HG02759 (cell line): ENCODE measurements at regions not wholly inside any gene's neighbourhood (a gene's known extent, or its start where the extent isn't known, plus 50 kb on each side); places are given as distances from the start of the nearest gene placed in this dataset.

ENCODE experiments used
- ATAC-seq: cut with Tn5 transposase; IDR thresholded peaks from one replicate; pipeline ENCODE4 v1.9.1; 2021; ENCODE audit warnings: mild to moderate bottlenecking, moderate library complexity; ENCODE audit not compliant: unreplicated experiment

- no peak for ATAC-seq
Measured at GRCh38 chr4:19803406-19803805, 448.3 kb upstream of the SLIT2 start.

DNA sequence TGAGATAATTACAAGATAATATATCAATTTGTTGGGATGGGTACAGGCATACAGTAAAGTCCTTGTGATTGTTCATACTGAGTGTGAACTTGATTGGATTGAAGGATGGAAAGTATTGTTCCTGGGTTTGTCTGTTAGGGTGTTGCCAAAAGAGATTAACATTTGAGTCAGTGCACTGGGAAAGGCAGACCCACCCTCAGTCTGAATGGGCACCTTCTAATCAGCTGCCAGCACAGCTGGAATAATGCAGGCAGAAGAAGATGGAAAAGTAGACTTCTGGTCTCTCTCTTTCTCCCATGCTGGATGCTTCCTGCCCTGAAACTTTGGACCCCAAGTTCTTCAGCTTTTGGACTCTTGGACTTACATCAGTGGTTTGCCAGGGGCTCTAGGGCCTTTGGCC lies 457.9 kb upstream of the SLIT2 start:
- ATAC-seq = no peak

GRCh38 chr4:19791422-19792123 lies 460.1 kb upstream of the SLIT2 start:
- no peak for ATAC-seq

GRCh38 chr4:19786616-19787015 lies 465.1 kb upstream of the SLIT2 start:
- no peak for ATAC-seq

- no peak for ATAC-seq
Measured at GRCh38 chr4:19783667-19784223, 468.0 kb upstream of the SLIT2 start.

DNA sequence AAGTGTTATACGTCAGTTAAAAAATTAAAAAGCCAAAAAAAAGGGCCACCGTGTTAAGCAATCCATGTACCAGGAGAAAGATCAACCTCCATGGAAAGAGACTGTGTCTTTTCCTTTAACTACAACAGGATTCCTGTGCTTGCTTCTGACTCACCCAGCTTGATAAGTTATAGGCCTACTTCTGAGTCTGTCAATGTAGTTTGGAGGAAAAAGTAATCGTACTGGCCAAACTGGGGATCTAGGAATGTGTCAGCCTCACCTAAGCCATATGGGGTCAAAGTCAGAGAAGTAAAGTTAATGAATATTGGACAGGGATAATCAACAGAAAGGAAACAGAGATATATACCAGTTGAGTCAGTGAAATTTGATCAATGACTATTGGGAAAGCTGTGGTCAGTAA lies 470.8 kb upstream of the SLIT2 start:
- no peak for ATAC-seq

- ATAC-seq = no peak
Measured at GRCh38 chr4:19776929-19777328, 474.8 kb upstream of the SLIT2 start.

GRCh38 chr4:19776021-19776459 lies 475.7 kb upstream of the SLIT2 start:
- ATAC-seq = no peak

DNA sequence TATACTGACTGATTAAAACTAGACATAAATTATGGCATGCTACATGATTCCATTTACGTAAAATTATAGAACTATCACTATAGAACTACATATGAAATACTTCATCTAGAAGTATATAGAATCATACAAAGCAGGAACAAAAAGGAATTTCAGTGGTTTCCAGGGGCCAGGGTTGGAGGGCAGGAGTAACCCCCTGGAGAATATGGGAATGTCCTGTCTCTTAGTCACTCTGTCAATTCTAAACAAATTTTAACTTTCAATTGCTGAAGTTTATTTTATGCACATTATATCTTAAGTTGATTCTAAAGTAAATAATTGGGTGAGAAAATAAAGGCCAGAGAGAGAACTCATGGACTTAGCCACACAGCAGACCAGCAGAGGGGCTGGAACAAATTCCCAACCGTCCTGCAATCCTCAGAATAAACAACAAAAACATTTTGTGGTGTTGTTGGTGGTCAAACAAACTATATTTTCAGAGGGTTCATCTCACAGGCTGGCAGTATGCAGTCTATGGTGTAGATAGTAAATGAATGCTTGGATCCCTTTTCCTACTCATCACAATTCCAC lies 476.9 kb upstream of the SLIT2 start:
- ATAC-seq = no peak

- ATAC-seq = no peak
Measured at GRCh38 chr4:19772581-19772980, 479.1 kb upstream of the SLIT2 start.

DNA sequence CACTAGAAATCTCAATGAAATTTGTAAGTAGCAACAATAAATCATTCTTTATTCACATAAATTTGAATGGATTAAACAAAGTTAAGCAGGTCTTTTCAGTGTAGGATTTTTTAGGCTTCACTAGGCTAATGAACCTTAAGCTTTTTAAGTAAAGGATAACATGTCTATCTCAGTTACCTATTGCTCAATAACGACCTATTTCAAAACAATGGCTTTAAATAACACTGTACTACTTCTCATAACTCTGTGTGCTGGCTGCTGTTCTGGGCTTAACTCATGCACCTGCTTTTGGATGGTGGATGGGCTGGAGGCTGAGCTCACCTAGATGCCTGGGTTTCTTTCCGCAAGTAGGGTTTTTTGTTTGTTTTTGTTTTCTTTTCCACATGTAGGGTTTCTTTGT lies 495.0 kb upstream of the SLIT2 start:
- no peak for ATAC-seq

DNA sequence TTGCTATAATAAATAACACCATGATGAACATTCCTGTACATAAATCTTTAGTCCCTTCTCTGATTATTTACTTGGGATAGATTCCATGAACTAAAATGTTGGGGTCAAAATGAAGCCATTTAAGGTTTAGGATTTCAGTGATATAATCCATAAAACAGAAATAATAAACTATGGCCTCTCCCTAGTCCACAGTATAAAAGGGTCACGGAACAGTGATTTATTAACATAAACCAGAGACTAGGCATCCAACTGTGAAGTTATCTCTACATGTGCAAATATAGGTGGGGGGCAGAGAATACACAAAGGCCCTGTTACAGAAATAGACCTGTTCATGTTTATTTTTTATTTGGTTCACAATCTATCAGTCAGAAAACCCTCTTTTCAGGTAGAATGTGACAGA lies 499.1 kb upstream of the SLIT2 start:
- ATAC-seq = no peak

GRCh38 chr4:19748519-19749479 lies 502.9 kb upstream of the SLIT2 start:
- ATAC-seq = no peak

- no peak for ATAC-seq
Measured at GRCh38 chr4:19746377-19746776, 505.3 kb upstream of the SLIT2 start.

DNA sequence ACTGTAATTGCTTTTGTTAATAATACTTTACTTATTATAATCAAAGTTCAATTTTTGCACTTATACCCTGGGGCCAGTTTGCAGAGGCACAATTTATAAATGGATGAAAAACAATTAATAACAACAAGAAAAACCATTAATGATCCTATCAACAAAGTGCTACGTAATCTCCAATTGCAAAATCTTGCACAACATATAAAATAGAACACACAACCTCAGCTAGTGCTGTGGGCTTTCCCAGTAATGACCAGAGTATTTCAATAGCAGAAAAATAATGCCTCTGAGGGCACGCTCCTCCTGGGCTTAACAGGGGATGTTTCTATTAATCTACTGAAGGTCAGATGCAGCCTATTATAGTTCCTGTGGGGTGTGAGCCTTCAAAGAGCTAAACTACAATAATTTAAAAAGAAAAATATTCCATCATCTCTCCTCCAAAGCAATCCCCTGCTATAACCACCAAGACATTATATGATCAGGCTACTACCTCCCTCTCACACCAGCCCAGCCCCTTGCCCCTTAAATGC lies 508.5 kb upstream of the SLIT2 start:
- ATAC-seq = no peak

DNA sequence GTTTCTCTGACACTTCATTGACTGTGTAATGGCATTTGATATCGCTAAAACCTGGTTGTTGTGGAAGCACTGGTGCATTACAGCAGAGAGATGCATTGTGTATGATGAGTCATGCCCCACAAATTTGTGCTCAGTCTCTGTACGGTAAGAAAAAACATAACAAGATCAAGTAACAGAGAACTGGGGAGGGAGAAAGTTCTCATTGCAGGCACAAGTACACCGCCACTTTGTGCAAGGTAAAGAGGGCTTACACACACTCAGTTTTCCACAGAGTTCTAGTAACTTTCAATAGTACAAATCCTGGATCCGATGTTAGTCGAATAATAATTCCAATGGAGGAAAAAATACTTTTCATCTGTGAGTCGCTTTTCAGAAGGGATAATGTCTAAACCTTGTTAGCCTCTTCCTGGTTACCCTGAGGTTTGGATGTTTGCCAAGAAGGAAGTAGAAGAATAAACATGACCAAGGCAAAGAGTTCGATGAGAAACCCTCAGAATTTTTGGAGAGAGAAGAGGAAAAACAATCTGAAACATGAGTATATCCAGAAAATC lies 512.5 kb upstream of the SLIT2 start:
- ATAC-seq = no peak

- ATAC-seq = no peak
Measured at GRCh38 chr4:19736968-19737756, 514.5 kb upstream of the SLIT2 start.

GRCh38 chr4:19735012-19735411 lies 516.7 kb upstream of the SLIT2 start:
- no peak for ATAC-seq

DNA sequence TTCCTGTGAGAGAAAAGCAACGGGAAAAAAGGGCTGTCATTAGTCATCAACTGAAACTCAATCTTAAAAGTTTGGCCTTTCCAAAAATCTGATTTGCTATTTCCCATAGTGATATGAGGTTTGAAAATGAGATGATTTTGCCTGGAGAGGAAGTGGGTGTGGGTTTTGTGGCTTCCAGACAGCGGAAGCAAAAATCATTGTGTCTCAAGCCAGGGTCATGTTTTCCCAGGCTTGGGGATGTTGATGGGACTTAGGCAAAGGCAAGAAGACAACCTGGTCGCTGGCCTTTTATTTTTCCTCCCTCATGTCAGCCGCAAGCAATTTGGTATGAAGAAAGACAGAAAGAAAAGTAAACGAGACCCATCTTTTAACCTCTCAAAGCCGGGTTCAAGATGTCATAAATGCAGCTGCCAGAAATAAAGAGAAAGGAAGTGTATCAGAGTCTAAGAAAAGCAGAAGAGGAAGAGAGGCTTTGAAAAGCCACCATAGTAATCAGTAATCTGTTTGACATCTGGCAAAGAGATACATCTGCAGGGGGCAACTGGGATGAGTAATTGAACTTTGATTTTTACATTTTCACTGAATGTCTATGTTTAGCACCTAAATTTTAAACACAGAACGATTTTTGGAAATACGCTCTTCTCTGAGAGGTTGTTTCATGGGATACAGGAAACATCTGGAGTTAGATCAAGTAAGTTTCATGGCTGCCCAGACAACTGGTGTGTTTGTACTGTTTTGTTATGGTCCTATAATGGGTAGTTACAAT lies 521.6 kb upstream of the SLIT2 start:
- ATAC-seq = no peak
